Esophagus squamous epithelium (tissue), 5 donors: ENCODE measurements at regions not wholly inside any gene's neighbourhood (a gene's known extent, or its start where the extent isn't known, plus 50 kb on each side); places are given as distances from the start of the nearest gene placed in this dataset.

Experiments
- DNase-seq: peaks from one replicate; lab custom pipeline; 2025; lab: John Stamatoyannopoulos, UW
- H3K27ac ChIP-seq, 4 donors: fragments of 200-600 bp; sonication (generic); one replicate each; pipeline ENCODE4 v1.5.1; 2016 to 2019; ENCODE audit warnings: mild to moderate bottlenecking in 1 of 4
- H3K27me3 ChIP-seq, 4 donors: fragments of 200-600 bp; sonication (generic); 1 replicate in 3 of 4; 2 replicates in 1 of 4; pipeline versions ENCODE4 v1.5.1 to v1.6.0; 2017 to 2021; ENCODE audit warnings: antibody characterized with exemption in 1 of 4
- H3K36me3 ChIP-seq, 3 donors: fragments of 200-600 bp; sonication (generic); one replicate each; pipeline ENCODE4 v1.5.1; 2016 to 2019
- H3K4me1 ChIP-seq, 3 donors: fragments of 200-600 bp; sonication (generic); one replicate each; pipeline ENCODE4 v1.5.1; 2017 to 2019
- H3K4me3 ChIP-seq, 4 donors: fragments of 200-600 bp; sonication (generic); 1 replicate in 3 of 4; 2 replicates in 1 of 4; pipeline ENCODE4 v1.5.1; 2016 to 2019; ENCODE audit warnings: mild to moderate bottlenecking in 2 of 4, moderate library complexity in 1 of 4
- H3K9me3 ChIP-seq, 3 donors: fragments of 200-600 bp; sonication (generic); one replicate each; pipeline ENCODE4 v1.5.1; 2016 to 2019
- CTCF ChIP-seq, 6 experiments: fragments of 450-650 bp in 4 of 6; fragments of 200-600 bp in 2 of 6; sonication (generic) in 2 of 6; IDR thresholded peaks; one replicate each; pipeline ENCODE4 v1.5.1; 2016 to 2019; ENCODE audit warnings: antibody characterized with exemption in 6 of 6, mild to moderate bottlenecking in 4 of 6, moderate library complexity in 4 of 6
- POLR2A ChIP-seq, 4 donors: fragments of 450-650 bp; IDR thresholded peaks; one replicate each; pipeline ENCODE4 v1.6.1; 2017; ENCODE audit warnings: antibody characterized with exemption in 4 of 4, mild to moderate bottlenecking in 4 of 4, moderate library complexity in 3 of 4
- WGBS, 2 donors: methylation state at CpG; one replicate each; pipeline ENCODE4 v1.1.5; 2018; 5-methylcytosine and 5-hydroxymethylcytosine counted together
- intact Hi-C: fragments of 100-400 bp; cut with DNase I; formaldehyde crosslinking; loops from one replicate; pipeline ENCODE4 v1.15.0; 2022
- donor health status: DM: yes; HTN: yes; CAD: no.

GRCh38 chr3:28844298-28845005, 436.4 kb upstream of the RBMS3 start:
- intact Hi-C loops = no loop called here
- DNase-seq = no peak
- Histone ChIP-seq H3K4me1 (no peaks in the 10 kb centered on the region), H3K9me3 (no peaks in the 10 kb centered on the region), H3K36me3 (no peaks in the 10 kb centered on the region), H3K27ac (no peak overlapping the region), H3K27me3 (no peaks in the 10 kb centered on the region), H3K4me3 (no peak overlapping the region)
- no peak for TF ChIP-seq CTCF (IDR thresholded peaks at IDR 0.05)
- 88 to 90% methylated on average over 11 to 12 of the region's 12 CpGs for WGBS, 2 donors

GRCh38 chr3:28845006-28845324, 435.9 kb upstream of the RBMS3 start:
- DNase-seq = no peak
- 88 to 90% methylated on average over 4 of the region's 4 CpGs for WGBS, 2 donors
- Histone ChIP-seq H3K4me1 (no peaks in the 10 kb centered on the region), H3K4me3 (no peak overlapping the region), H3K36me3 (no peaks in the 10 kb centered on the region), H3K27ac (no peak overlapping the region), H3K9me3 (no peaks in the 10 kb centered on the region), H3K27me3 (no peaks in the 10 kb centered on the region)
- intact Hi-C loops = no loop called here
- TF ChIP-seq CTCF (IDR thresholded peaks at IDR 0.05) = no peak
- TF ChIP-seq POLR2A (IDR thresholded peaks at IDR 0.05) = no peak

GRCh38 chr3:28846971-28847478, 433.8 kb upstream of the RBMS3 start:
- H3K27ac ChIP-seq = no peak overlapping the region
- intact Hi-C loops = no loop called here
- no peak for DNase-seq
- H3K27me3 ChIP-seq = no peaks in the 10 kb centered on the region
- TF ChIP-seq CTCF (IDR thresholded peaks at IDR 0.05) (no peak), POLR2A (IDR thresholded peaks at IDR 0.05) (no peak)
- H3K36me3 ChIP-seq = no peaks in the 10 kb centered on the region
- 77 to 85% methylated on average over 13 of the region's 14 CpGs for WGBS, 2 donors
- no peaks in the 10 kb centered on the region for H3K9me3 ChIP-seq
- no peaks in the 10 kb centered on the region for H3K4me1 ChIP-seq
- H3K4me3 ChIP-seq = no peak overlapping the region

- H3K9me3 ChIP-seq = no peaks in the 10 kb centered on the region
- H3K4me3 ChIP-seq = no peak overlapping the region
- H3K27me3 ChIP-seq = no peaks in the 10 kb centered on the region
- intact Hi-C loops = no loop called here
- no peaks in the 10 kb centered on the region for H3K36me3 ChIP-seq
- no peak for DNase-seq
- H3K4me1 ChIP-seq = no peaks in the 10 kb centered on the region
- 53 to 66% methylated on average over 4 of the region's 4 CpGs for WGBS, 2 donors
- no peak overlapping the region for H3K27ac ChIP-seq
- no peak for TF ChIP-seq CTCF (IDR thresholded peaks at IDR 0.05)
- no peak for TF ChIP-seq POLR2A (IDR thresholded peaks at IDR 0.05)
Observed at GRCh38 chr3:28847736-28848135, 433.1 kb upstream of the RBMS3 start.

- Histone ChIP-seq H3K27ac (no peak overlapping the region), H3K4me3 (no peak overlapping the region), H3K4me1 (no peaks in the 10 kb centered on the region), H3K9me3 (no peaks in the 10 kb centered on the region), H3K27me3 (no peaks in the 10 kb centered on the region), H3K36me3 (no peaks in the 10 kb centered on the region)
- no peak for DNase-seq
- TF ChIP-seq POLR2A (IDR thresholded peaks at IDR 0.05) (no peak), CTCF (IDR thresholded peaks at IDR 0.05) (no peak)
- intact Hi-C loops = no loop called here
- WGBS, 2 donors = 86 to 88% methylated on average over 1 of the region's 1 CpG
Observed at GRCh38 chr3:28850186-28850585, 430.7 kb upstream of the RBMS3 start.
